NCI-H2107 treated with DMSO at 0.1 percent for 48 hours (cell line): ENCODE measurements at regions not wholly inside any gene's neighbourhood (a gene's known extent, or its start where the extent isn't known, plus 50 kb on each side); places are given as distances from the start of the nearest gene placed in this dataset.

ENCODE experiments used
- DNase-seq: peaks from one replicate; lab custom pipeline; 2025; ENCODE audit not compliant: unreplicated experiment; lab: John Stamatoyannopoulos, UW

GRCh38 chr16:80054647-80055046, 454.1 kb upstream of the MAF start:
- no peak for DNase-seq

- no peak for DNase-seq
Observed at GRCh38 chr16:80051040-80051439, 450.5 kb upstream of the MAF start.

GRCh38 chr16:80048250-80048649, 447.7 kb upstream of the MAF start:
- DNase-seq = no peak

GRCh38 chr16:80047842-80048241, 447.3 kb upstream of the MAF start:
- no peak for DNase-seq

- DNase-seq = no peak
Observed at GRCh38 chr16:80046848-80047247, 446.3 kb upstream of the MAF start.

- DNase-seq = no peak
Observed at GRCh38 chr16:80046261-80046660, 445.7 kb upstream of the MAF start.

GRCh38 chr16:80045861-80046260, 445.3 kb upstream of the MAF start:
- DNase-seq = no peak

- DNase-seq = no peak
Observed at GRCh38 chr16:80041410-80041809, 440.9 kb upstream of the MAF start.

- DNase-seq = no peak
Observed at GRCh38 chr16:80040814-80041213, 440.3 kb upstream of the MAF start.

- DNase-seq = no peak
Observed at GRCh38 chr16:80040413-80040812, 439.9 kb upstream of the MAF start.

- no peak for DNase-seq
Observed at GRCh38 chr16:80039777-80040176, 439.2 kb upstream of the MAF start.

- DNase-seq = no peak
Observed at GRCh38 chr16:80038566-80038965, 438.0 kb upstream of the MAF start.

- no peak for DNase-seq
Observed at GRCh38 chr16:80034948-80035663, 434.6 kb upstream of the MAF start.

GRCh38 chr16:80034469-80034826, 433.9 kb upstream of the MAF start:
- no peak for DNase-seq

- no peak for DNase-seq
Observed at GRCh38 chr16:80033783-80034468, 433.4 kb upstream of the MAF start.

- no peak for DNase-seq
Observed at GRCh38 chr16:80029761-80030481, 429.4 kb upstream of the MAF start.

- no peak for DNase-seq
Observed at GRCh38 chr16:80029381-80029630, 428.8 kb upstream of the MAF start.

GRCh38 chr16:80028581-80029380, 428.2 kb upstream of the MAF start:
- DNase-seq = no peak

- no peak for DNase-seq
Observed at GRCh38 chr16:80027007-80027965, 426.7 kb upstream of the MAF start.

GRCh38 chr16:80025236-80025635, 424.7 kb upstream of the MAF start:
- no peak for DNase-seq

GRCh38 chr16:80024443-80024842, 423.9 kb upstream of the MAF start:
- no peak for DNase-seq
